Putamen (tissue), 1 donor: ENCODE measurements at regions not wholly inside any gene's neighbourhood (a gene's known extent, or its start where the extent isn't known, plus 50 kb on each side); places are given as distances from the start of the nearest gene placed in this dataset.
"Not testable (repeated sequence)": the region's sequence is repeated elsewhere in the genome, so short reads cannot be mapped to it uniquely, and the experiment has no call there.

Source experiments
- DNase-seq: peaks from one replicate; pipeline ENCODE4 v3.0.0-alpha.2; 2016; ENCODE audit warnings: low spot score

GRCh38 chr2:111366641-111367029, 245.9 kb downstream of the BCL2L11 start:
- DNase-seq, result not testable (repeated sequence)

DNA sequence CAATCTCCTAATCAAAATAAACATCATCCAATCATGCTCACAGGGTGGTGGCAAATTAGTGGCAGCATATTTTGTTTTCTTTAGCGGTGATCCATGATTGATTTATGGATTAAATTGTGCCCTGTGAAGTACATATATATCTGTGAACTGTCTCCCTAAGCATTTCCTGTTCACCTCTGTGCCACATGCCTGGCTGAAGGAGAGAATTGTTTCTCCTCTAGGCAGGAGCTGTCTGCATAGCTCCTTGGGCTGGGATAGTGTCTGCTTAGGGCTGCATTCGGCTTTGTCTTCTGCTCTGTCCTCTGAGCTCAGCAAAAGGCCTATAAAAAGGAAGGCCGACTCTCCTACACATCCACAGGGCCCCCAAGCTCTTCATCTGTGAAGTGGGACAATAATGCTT, 246.4 kb downstream of the BCL2L11 start:
- not testable (repeated sequence) for DNase-seq

- DNase-seq, result not testable (repeated sequence)
Measured at GRCh38 chr2:111367871-111368270, 247.2 kb downstream of the BCL2L11 start.

- not testable (repeated sequence) for DNase-seq
Measured at GRCh38 chr2:111368288-111368687, 247.6 kb downstream of the BCL2L11 start.

DNA sequence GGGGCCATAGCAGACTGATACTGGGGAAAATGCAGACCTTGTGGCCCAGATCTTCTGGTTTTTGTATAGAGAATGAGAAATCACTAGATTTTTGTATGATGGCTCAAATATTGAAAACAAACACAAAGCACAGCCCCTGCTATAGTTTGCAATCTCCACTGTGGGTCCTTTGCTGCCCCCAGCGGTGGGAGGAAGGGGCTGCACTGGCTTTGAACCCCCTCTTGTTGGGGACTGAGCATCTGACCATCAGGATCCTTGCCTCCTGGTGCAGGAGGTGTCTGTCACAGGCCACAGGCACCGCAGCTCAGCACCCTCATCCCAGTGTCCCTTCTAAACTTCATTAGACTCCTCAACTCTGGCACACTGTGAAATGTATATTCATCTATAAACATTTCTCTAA, 252.3 kb downstream of the BCL2L11 start:
- not testable (repeated sequence) for DNase-seq

DNA sequence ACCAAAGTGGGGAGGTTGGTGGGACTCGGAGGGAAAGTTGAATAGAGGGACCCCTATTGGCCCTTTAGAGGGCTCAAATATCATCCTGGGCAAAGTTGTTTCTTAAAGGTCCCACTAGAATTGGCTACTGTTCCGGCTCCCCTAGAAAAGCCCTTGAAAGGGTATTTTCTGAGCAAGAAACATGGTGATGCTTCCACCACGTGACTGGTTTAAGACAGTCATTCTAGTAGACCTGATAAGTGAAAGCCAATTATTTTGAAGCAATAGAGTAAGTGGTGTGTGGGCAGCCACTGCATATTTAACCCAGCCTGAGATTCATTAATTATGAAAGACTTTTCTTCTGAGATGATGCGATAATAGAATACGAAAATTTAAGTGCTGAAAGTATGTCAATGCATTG, 253.3 kb downstream of the BCL2L11 start:
- not testable (repeated sequence) for DNase-seq

DNA sequence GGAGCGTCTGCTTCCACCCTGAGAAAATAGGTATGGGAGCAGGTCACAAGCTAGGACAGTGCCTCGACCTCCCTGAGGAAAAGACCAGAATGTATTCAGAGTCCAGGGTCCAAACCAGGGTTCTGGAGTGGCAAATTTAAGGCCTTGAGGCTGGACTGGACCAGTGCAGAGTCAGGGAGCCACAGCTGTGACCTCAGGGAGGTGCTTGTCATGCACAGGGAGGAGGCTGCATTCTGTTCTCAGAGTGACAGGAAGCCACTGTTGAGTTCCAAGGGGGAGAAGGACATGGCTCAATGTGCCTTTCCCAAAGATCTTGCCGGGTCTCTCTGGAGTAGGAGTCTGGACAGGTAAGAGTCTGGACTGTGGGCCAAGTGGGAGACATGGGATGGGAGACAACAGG, 254.0 kb downstream of the BCL2L11 start:
- DNase-seq, result not testable (repeated sequence)

GRCh38 chr2:111375320-111375883, 254.7 kb downstream of the BCL2L11 start:
- not testable (repeated sequence) for DNase-seq

DNA sequence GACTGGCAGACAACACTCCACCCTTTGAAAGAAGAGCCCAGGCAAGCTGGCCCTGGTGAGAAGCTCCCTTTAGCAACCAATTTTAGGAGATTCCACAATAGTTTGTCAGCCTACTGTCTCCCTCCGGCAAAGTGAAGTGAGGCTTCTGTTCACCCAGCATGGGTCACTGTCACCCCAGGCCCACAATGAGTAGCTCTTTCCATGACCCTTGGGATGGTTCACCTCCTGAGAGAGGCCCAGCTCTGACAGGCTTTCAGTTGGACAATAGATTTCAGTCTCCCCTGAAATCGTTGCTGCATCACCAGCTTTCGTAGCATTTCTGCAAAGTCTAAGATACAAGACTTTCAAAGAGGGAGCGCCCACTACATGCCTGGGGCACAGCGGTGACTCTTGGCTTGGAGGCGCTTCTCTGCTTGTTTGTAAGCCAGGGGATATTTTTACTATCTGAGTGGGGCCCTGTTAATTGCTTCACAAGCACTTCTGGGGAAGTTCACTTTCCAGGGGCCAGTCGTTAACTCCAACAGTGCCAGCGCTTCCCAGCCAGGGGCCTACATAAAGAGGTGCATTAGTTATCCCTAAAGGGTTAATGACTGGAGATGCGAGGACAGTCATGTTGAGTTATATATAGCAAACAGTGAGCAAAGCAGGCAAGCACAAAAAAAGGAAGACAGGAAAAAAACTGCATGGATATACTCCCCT, 255.7 kb downstream of the BCL2L11 start:
- DNase-seq, result not testable (repeated sequence)

DNA sequence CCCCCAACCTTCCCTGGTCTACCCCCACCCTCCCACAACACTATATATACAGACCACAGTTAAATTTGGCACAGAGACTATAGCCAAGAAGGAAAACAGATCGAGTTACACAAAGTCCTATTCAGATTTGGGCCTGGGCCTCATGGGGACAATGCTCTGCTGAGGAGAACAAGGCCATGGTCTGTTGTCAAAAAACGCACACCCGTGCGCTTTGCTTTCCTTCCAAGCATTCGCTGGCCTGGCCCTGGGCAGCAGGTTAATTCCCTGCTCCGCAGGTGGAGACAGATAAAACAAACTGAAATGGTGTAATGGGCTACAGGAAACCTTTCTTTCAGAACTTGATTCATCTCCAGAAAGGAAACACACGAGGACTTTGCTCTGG, 256.2 kb downstream of the BCL2L11 start:
- DNase-seq, result not testable (repeated sequence)

DNA sequence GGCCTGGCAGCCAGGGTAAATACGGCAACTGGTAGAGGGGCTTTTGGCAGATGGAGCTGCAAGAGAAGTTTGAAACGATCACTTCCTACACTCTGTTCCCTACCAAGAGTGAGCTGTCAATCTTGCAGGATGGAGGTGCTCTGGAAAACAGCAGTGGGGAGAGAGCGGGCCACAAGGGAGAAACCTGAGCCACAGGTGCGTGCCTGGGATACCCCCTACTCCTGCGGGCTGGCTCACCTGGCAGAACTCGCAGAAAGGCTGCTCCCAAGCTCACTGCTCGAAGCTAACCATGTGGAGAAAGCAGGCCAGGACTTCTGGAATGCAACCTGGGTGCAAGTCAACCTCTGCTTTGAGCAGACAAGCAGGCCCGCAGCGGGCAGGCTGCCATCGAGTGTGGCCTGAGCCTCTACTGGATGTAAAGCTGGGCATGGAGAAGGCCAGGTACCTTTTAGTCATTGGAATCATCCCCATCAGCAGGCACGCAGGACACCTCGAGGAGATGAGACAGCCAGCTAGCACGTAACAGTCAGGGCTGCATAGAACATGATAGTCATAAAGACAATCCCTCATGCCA, 256.8 kb downstream of the BCL2L11 start:
- not testable (repeated sequence) for DNase-seq

DNA sequence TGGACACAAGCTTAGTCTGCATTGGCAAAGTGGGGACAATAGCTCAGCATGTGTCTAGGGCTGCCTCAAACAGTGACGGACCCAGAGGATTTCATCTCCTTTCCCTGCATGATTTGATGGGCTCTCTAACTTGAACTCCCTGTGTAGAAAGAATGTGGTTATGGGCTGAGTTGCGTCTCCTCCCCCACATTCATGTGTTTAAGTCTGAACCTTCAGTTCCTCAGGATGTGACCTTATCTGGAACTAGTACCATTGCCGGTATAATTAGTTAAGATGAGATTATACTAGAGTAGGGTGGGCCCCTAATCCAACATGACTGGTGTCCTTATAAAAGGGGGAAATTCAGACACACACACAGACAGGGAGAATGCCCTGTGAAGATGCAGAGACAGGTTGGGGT, 257.6 kb downstream of the BCL2L11 start:
- DNase-seq, result not testable (repeated sequence)

- DNase-seq, result not testable (repeated sequence)
Measured at GRCh38 chr2:111380733-111381439, 260.2 kb downstream of the BCL2L11 start.

GRCh38 chr2:111381530-111382306, 261.0 kb downstream of the BCL2L11 start:
- DNase-seq, result not testable (repeated sequence)

DNA sequence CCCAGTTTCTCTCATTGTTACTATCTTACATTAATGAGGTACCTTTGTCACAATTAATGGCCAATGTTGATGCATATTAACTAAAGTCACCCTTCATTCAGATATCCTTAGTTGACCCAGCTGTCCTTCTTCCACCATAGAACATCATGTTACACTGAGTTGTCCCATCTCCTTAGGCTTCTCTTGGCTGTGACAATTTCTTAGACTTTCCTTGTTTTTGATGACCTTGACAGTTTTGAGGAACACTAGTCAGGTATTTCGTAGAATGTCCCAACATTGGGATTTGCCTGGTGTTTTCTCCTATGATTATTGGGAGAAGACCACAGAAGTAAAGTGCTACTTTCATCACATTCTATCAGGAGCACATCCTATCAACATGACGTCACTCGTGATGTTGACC, 261.8 kb downstream of the BCL2L11 start:
- DNase-seq, result not testable (repeated sequence)

GRCh38 chr2:111383311-111383710, 262.6 kb downstream of the BCL2L11 start:
- not testable (repeated sequence) for DNase-seq

- DNase-seq, result not testable (repeated sequence)
Measured at GRCh38 chr2:111385226-111385957, 264.7 kb downstream of the BCL2L11 start.

- not testable (repeated sequence) for DNase-seq
Measured at GRCh38 chr2:111390605-111391004, 269.9 kb downstream of the BCL2L11 start.

- not testable (repeated sequence) for DNase-seq
Measured at GRCh38 chr2:111395350-111396128, 274.8 kb downstream of the BCL2L11 start.

GRCh38 chr2:111400598-111401253, 280.0 kb downstream of the BCL2L11 start:
- not testable (repeated sequence) for DNase-seq
